Loucy (cell line): ENCODE measurements at regions not wholly inside any gene's neighbourhood (a gene's known extent, or its start where the extent isn't known, plus 50 kb on each side); places are given as distances from the start of the nearest gene placed in this dataset.

Experiments
- CTCF ChIP-seq: fragments of 200-600 bp; sonication (generic); conservative IDR thresholded peaks from 2 replicates; pipeline ENCODE4 v1.5.1; 2014; ENCODE audit warnings: mild to moderate bottlenecking, antibody characterized with exemption, low read length
- EZH2phosphoT487 ChIP-seq: fragments of 200-600 bp; IDR thresholded peaks from 2 replicates; pipeline ENCODE4 v1.6.1; 2018; ENCODE audit warnings: antibody characterized with exemption, mild to moderate bottlenecking, moderate library complexity, borderline replicate concordance

GRCh38 chr20:24118441-24119175, 130.0 kb upstream of the GGTLC1 start:
- TF ChIP-seq CTCF, result no peak
- TF ChIP-seq EZH2phosphoT487, result no peak
